Transverse colon (tissue), 4 donors: ENCODE measurements at regions not wholly inside any gene's neighbourhood (a gene's known extent, or its start where the extent isn't known, plus 50 kb on each side); places are given as distances from the start of the nearest gene placed in this dataset.

Experiments
- DNase-seq: peaks from one replicate; pipeline ENCODE4 v3.0.0-alpha.2; 2019
- H3K27ac ChIP-seq, 4 donors: fragments of 200-600 bp; sonication (generic); 2 replicates each; pipeline ENCODE4 v1.5.1; 2016 to 2018; ENCODE audit warnings: inconsistent platforms in 4 of 4
- H3K27me3 ChIP-seq: fragments of 200-600 bp; sonication (generic); 2 replicates; pipeline ENCODE4 v1.5.1; 2017; ENCODE audit warnings: inconsistent platforms
- H3K36me3 ChIP-seq, 4 donors: fragments of 200-600 bp; sonication (generic); 2 replicates each; pipeline ENCODE4 v1.5.1; 2017 to 2019; ENCODE audit warnings: inconsistent platforms in 4 of 4
- H3K4me1 ChIP-seq, 4 donors: fragments of 200-600 bp; sonication (generic); 2 replicates each; pipeline ENCODE4 v1.5.1; 2017 to 2020; ENCODE audit warnings: inconsistent platforms in 4 of 4
- H3K4me3 ChIP-seq, 4 donors: fragments of 200-600 bp; sonication (generic); 1 replicate in 1 of 4; 2 replicates in 3 of 4; pipeline versions ENCODE4 v1.5.1 to v1.6.1; 2017 to 2019; ENCODE audit warnings: inconsistent platforms in 4 of 4
- H3K9me3 ChIP-seq, 2 donors: fragments of 200-600 bp; sonication (generic); 2 replicates each; pipeline ENCODE4 v1.5.1; 2017 to 2019; ENCODE audit warnings: inconsistent platforms in 2 of 2
- CTCF ChIP-seq, 5 experiments: fragments of 200-600 bp in 3 of 5; fragments of 450-650 bp in 2 of 5; sonication (generic) in 3 of 5; IDR thresholded peaks; 1 replicate in 2 of 5; 2 replicates in 3 of 5; pipeline ENCODE4 v1.5.1; 2016 to 2017; ENCODE audit warnings: antibody characterized with exemption in 5 of 5, inconsistent platforms in 3 of 5, mild to moderate bottlenecking in 2 of 5, moderate library complexity in 1 of 5
- EP300 ChIP-seq: sonication (generic); formaldehyde crosslinking; IDR thresholded peaks from one replicate; pipeline ENCODE4 v1.6.1; 2017; ENCODE audit warnings: antibody characterized with exemption, low read depth
- POLR2A ChIP-seq: fragments of 450-650 bp; IDR thresholded peaks from one replicate; pipeline ENCODE4 v1.6.1; 2016; ENCODE audit warnings: antibody characterized with exemption, mild to moderate bottlenecking, moderate library complexity
- POLR2AphosphoS5 ChIP-seq, 3 donors: sonication (generic); formaldehyde crosslinking; IDR thresholded peaks; one replicate each; pipeline ENCODE4 v1.6.1; 2016; ENCODE audit warnings: antibody characterized with exemption in 3 of 3
- WGBS, 2 donors: methylation state at CpG; one replicate each; pipeline ENCODE4 v1.1.5; 2018; ENCODE audit warnings: low coverage in 1 of 2; 5-methylcytosine and 5-hydroxymethylcytosine counted together
- in situ Hi-C, 4 donors: fragments of 200-750 bp; cut with MboI; loops; one replicate each; pipeline versions ENCODE4 v1.15.0 to v1.15.1; 2017; ENCODE audit warnings: low sequenced_read_pairs in 3 of 4, low pct_ligation_motif_present in 1 of 4, low pct_unique_long_range_greater_than_20kb in 1 of 4
- intact Hi-C: fragments of 100-400 bp; cut with DNase I; formaldehyde crosslinking; loops from one replicate; pipeline ENCODE4 v1.15.1; 2023; ENCODE audit warnings: low total_unique reads

- no peaks in the 10 kb centered on the region for H3K27me3 ChIP-seq
- H3K4me3 ChIP-seq, result no peak overlapping the region
- no peak overlapping the region for H3K27ac ChIP-seq
- no peak for TF ChIP-seq EP300
- WGBS, 2 donors, result 40 to 62% methylated on average over 2 of the region's 2 CpGs
- intact Hi-C loops, result no loop called here
- no peak for DNase-seq
- in situ Hi-C loops, result no loop called here
- H3K9me3 ChIP-seq, result no peaks in the 10 kb centered on the region
- no peaks in the 10 kb centered on the region for H3K4me1 ChIP-seq
- no peaks in the 10 kb centered on the region for H3K36me3 ChIP-seq
Measured at GRCh38 chr2:163856941-163857340, 121.1 kb upstream of the FIGN start.

- Histone ChIP-seq H3K36me3 (no peaks in the 10 kb centered on the region), H3K4me1 (no peaks in the 10 kb centered on the region), H3K27me3 (no peaks in the 10 kb centered on the region), H3K9me3 (no peaks in the 10 kb centered on the region), H3K27ac (no peak overlapping the region), H3K4me3 (no peak overlapping the region)
- no peak for TF ChIP-seq POLR2AphosphoS5 (IDR thresholded peaks at IDR 0.05)
- TF ChIP-seq CTCF (IDR thresholded peaks at IDR 0.05), result no peak
- TF ChIP-seq POLR2A, result no peak
- TF ChIP-seq EP300, result no peak
- in situ Hi-C loops (no loop called here), intact Hi-C loops (no loop called here)
- DNase-seq, result no peak
- 39 to 46% methylated on average over 3 of the region's 3 CpGs for WGBS, 2 donors
Measured at GRCh38 chr2:163852616-163853015, 116.8 kb upstream of the FIGN start.

GRCh38 chr2:163849756-163850435 lies 114.1 kb upstream of the FIGN start:
- intact Hi-C loops, result no loop called here
- DNase-seq, result no peak
- Histone ChIP-seq H3K4me3 (no peak overlapping the region), H3K9me3 (no peaks in the 10 kb centered on the region), H3K27ac (no peak overlapping the region), H3K36me3 (no peaks in the 10 kb centered on the region), H3K4me1 (no peaks in the 10 kb centered on the region), H3K27me3 (no peaks in the 10 kb centered on the region)
- in situ Hi-C loops, result no loop called here
- WGBS, 2 donors, result 60 to 66% methylated on average over 3 of the region's 3 CpGs
- TF ChIP-seq EP300, result no peak
- no peak for TF ChIP-seq CTCF (IDR thresholded peaks at IDR 0.05)
- no peak for TF ChIP-seq POLR2AphosphoS5 (IDR thresholded peaks at IDR 0.05)
- TF ChIP-seq POLR2A, result no peak

GRCh38 chr2:163838890-163839289 lies 103.1 kb upstream of the FIGN start:
- no peak for DNase-seq
- no peak overlapping the region for H3K4me3 ChIP-seq
- intact Hi-C loops (no loop called here), in situ Hi-C loops (no loop called here)
- H3K27me3 ChIP-seq, result no peaks in the 10 kb centered on the region
- H3K36me3 ChIP-seq, result no peaks in the 10 kb centered on the region
- no peaks in the 10 kb centered on the region for H3K4me1 ChIP-seq
- H3K9me3 ChIP-seq, result no peaks in the 10 kb centered on the region
- H3K27ac ChIP-seq, result no peak overlapping the region
- TF ChIP-seq CTCF (IDR thresholded peaks at IDR 0.05) (no peak), EP300 (no peak), POLR2AphosphoS5 (IDR thresholded peaks at IDR 0.05) (no peak), POLR2A (no peak)

GRCh38 chr2:163836167-163836566 lies 100.4 kb upstream of the FIGN start:
- no peaks in the 10 kb centered on the region for H3K9me3 ChIP-seq
- intact Hi-C loops (no loop called here), in situ Hi-C loops (no loop called here)
- no peaks in the 10 kb centered on the region for H3K36me3 ChIP-seq
- H3K27ac ChIP-seq, result no peak overlapping the region
- no peak overlapping the region for H3K4me3 ChIP-seq
- H3K4me1 ChIP-seq, result no peaks in the 10 kb centered on the region
- TF ChIP-seq EP300 (no peak), POLR2AphosphoS5 (IDR thresholded peaks at IDR 0.05) (no peak), CTCF (IDR thresholded peaks at IDR 0.05) (no peak), POLR2A (no peak)
- DNase-seq, result no peak
- no peaks in the 10 kb centered on the region for H3K27me3 ChIP-seq
